ENCODE measurements at regions not wholly inside any gene's neighbourhood (a gene's known extent, or its start where the extent isn't known, plus 50 kb on each side); places are given as distances from the start of the nearest gene placed in this dataset.

- no peak for TF ChIP-seq CTCF (IDR thresholded peaks at IDR 0.05)
- TF ChIP-seq EZH2 (IDR thresholded peaks at IDR 0.05; ENCODE audit: borderline replicate concordance, insufficient read depth, low read depth, low read length, poor library complexity, severe bottlenecking), result no peak
Measured at GRCh38 chr14:56002876-56003625, 115.2 kb upstream of the PELI2 start.

All from B cell (primary cell).